ENCODE measurements at regions not wholly inside any gene's neighbourhood (a gene's known extent, or its start where the extent isn't known, plus 50 kb on each side); places are given as distances from the start of the nearest gene placed in this dataset.

DNA sequence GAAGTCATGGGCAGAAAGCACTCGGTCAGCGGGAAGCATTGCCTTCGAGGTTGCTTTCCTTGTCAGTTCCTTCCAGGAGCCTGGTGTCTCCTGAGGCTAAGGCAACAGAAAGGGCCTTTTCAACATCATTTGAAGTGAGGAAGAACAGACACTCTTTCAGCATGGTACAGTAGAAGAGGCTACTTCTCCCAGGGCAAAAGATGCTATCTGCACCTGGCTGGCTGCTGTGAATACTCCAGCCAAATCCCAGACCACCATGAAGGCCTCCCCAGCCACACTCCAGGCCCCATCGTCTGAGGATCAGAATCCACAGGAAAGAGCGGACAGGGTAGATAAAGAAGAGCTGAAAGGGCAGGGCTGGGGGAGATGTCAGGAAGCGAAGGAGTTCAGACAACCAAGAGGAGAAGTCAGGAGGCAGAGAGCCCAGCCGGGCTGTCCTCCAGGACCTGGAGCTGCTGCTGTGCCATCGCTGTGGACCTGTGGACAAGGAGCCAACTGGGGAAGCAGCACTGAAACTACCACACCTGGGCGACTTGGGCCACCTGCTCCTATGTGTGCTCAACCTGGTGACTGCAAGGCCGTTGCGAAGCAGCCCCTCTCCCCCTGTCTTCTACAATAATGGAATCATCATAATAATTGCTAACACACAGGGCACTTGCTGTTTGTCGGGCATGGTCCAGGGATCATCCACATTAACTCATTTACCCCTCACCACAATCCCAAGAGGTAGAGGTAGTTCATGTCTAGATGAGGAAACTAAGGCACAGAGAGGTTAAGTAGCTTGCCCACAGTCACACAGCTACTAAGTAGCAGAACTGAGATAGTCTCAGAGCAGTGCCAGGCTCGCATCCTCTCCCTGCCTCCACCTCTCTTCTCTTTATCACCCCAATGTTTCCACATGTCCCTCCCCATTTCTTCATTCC lies 88.0 kb upstream of the ZBTB40 start:
- H3K4me3 ChIP-seq (replicated peaks; ENCODE audit: low read depth, low read length), result no peak overlapping the region
- no peak for DNase-seq (ENCODE audit: low read depth)
- TF ChIP-seq, protein P1, sequence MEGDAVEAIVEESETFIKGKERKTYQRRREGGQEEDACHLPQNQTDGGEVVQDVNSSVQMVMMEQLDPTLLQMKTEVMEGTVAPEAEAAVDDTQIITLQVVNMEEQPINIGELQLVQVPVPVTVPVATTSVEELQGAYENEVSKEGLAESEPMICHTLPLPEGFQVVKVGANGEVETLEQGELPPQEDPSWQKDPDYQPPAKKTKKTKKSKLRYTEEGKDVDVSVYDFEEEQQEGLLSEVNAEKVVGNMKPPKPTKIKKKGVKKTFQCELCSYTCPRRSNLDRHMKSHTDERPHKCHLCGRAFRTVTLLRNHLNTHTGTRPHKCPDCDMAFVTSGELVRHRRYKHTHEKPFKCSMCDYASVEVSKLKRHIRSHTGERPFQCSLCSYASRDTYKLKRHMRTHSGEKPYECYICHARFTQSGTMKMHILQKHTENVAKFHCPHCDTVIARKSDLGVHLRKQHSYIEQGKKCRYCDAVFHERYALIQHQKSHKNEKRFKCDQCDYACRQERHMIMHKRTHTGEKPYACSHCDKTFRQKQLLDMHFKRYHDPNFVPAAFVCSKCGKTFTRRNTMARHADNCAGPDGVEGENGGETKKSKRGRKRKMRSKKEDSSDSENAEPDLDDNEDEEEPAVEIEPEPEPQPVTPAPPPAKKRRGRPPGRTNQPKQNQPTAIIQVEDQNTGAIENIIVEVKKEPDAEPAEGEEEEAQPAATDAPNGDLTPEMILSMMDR (IDR thresholded peaks at IDR 0.05; ENCODE audit: low read length, missing control alignments), result no peak

DNA sequence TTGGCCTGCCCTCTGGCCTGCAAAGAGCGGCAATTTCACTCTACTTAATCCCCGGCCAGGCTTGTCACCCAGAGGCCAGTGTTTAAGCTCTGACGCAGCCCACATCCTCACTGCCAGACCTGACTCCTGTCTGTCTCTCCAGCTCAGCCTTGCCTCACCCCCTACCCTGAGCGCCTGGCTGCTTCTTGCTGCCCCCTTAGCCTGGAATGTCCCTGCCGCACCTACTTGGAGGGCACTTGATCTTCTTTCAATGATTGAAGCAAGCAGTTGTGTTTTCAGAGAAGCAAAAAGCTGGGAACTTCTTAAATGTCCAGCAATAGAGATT lies 87.4 kb upstream of the ZBTB40 start:
- TF ChIP-seq, protein P1 (IDR thresholded peaks at IDR 0.05; ENCODE audit: low read length, missing control alignments), result no peak
- no peak overlapping the region for H3K4me3 ChIP-seq (replicated peaks; ENCODE audit: low read depth, low read length)
- no peak for DNase-seq (ENCODE audit: low read depth)

DNA sequence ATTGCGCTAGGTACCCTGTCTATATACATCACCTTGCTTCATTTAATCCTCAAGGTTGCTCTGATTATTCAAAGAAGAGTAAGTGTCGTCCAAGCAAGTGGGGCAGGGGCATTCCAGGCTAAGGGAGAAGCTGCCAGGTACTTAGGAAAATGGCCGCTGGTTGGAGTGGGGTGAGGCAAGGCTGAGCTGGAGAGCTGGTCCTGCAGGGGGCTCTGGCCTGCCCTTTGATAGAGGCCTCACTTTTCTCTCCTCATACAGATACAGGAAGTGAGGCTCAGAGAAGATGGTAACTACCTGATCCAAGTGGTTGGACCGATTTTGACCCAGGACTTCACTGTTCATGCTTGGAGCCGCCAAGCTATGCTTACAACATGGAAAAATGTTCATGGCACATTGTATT lies 86.9 kb upstream of the ZBTB40 start:
- no peak overlapping the region for H3K4me3 ChIP-seq (replicated peaks; ENCODE audit: low read depth, low read length)
- DNase-seq (ENCODE audit: low read depth), result no peak
- TF ChIP-seq, protein P1 (IDR thresholded peaks at IDR 0.05; ENCODE audit: low read length, missing control alignments), result no peak

GRCh38 chr1:22365331-22366295 lies 86.0 kb upstream of the ZBTB40 start:
- DNase-seq (ENCODE audit: low read depth), result no peak
- TF ChIP-seq, protein P1 (IDR thresholded peaks at IDR 0.05; ENCODE audit: low read length, missing control alignments), result no peak
- no peak overlapping the region for H3K4me3 ChIP-seq (replicated peaks; ENCODE audit: low read depth, low read length)

- TF ChIP-seq, protein P1 (IDR thresholded peaks at IDR 0.05; ENCODE audit: low read length, missing control alignments), result no peak
- no peak for DNase-seq (ENCODE audit: low read depth)
- H3K4me3 ChIP-seq (replicated peaks; ENCODE audit: low read depth, low read length), result no peak overlapping the region
Measured at GRCh38 chr1:22366346-22366745, 85.3 kb upstream of the ZBTB40 start.

GRCh38 chr1:22368125-22368524 lies 83.5 kb upstream of the ZBTB40 start:
- TF ChIP-seq, protein P1 (IDR thresholded peaks at IDR 0.05; ENCODE audit: low read length, missing control alignments), result no peak
- DNase-seq (ENCODE audit: low read depth), result no peak

More at GRCh38 chr1:22368125-22368524, 83.5 kb upstream of the ZBTB40 start:
- H3K4me3 ChIP-seq (replicated peaks; ENCODE audit: low read depth, low read length), result no peak overlapping the region
